ENCODE measurements at regions not wholly inside any gene's neighbourhood (a gene's known extent, or its start where the extent isn't known, plus 50 kb on each side); places are given as distances from the start of the nearest gene placed in this dataset.

DNA sequence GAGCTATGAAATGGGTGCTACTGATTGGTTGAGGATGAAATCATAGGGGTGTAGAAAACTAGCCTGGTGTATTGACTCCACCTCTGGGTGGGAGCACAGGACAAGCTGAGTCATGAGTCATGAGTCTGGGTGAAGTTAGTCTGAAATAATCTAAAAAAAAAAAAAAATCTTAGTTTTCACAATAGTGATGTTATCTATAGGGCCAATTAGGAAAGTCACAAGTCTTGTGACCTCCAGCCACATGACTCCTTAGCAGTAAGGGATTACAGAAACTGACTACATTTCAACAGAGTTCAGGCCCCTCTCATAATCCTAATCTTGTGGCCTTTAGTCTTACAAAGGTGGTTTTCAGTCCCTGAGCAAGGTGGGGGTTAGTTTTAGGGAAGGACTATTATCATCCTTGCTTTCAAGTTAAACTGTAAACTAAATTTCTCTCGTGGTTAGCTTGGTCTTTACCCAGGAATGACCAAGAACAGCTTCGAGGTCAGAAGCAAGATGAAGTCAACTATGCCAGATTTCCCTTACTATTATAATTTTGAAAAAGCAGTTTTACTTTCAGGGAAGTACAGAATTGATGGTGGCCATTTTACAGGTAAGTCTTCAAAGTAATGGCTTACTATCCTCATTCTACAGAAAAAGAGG lies 338.0 kb upstream of the GYPC start:
- H3K27me3 ChIP-seq (replicated peaks; ENCODE audit: insufficient read depth, low read length): no peaks in the 10 kb centered on the region
- no peak overlapping the region for H3K4me3 ChIP-seq (ENCODE audit: low read length)
- no peak overlapping the region for H3K4me2 ChIP-seq (ENCODE audit: low read depth, low read length)
- H4K20me1 ChIP-seq (ENCODE audit: insufficient read depth, low read length): no peaks in the 10 kb centered on the region
- no peaks in the 10 kb centered on the region for H3F3A ChIP-seq (ENCODE audit: insufficient read depth, low read length)
- no peaks in the 10 kb centered on the region for H3K36me3 ChIP-seq (replicated peaks; ENCODE audit: insufficient read depth, low read length)
- TF ChIP-seq EZH2 (optimal IDR thresholded peaks at IDR 0.05; ENCODE audit: low read depth, low read length) (no peak), EZH2phosphoT487 (IDR thresholded peaks at IDR 0.05; ENCODE audit: low read length) (no peak)
- TF ChIP-seq, protein P1, sequence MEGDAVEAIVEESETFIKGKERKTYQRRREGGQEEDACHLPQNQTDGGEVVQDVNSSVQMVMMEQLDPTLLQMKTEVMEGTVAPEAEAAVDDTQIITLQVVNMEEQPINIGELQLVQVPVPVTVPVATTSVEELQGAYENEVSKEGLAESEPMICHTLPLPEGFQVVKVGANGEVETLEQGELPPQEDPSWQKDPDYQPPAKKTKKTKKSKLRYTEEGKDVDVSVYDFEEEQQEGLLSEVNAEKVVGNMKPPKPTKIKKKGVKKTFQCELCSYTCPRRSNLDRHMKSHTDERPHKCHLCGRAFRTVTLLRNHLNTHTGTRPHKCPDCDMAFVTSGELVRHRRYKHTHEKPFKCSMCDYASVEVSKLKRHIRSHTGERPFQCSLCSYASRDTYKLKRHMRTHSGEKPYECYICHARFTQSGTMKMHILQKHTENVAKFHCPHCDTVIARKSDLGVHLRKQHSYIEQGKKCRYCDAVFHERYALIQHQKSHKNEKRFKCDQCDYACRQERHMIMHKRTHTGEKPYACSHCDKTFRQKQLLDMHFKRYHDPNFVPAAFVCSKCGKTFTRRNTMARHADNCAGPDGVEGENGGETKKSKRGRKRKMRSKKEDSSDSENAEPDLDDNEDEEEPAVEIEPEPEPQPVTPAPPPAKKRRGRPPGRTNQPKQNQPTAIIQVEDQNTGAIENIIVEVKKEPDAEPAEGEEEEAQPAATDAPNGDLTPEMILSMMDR (IDR thresholded peaks at IDR 0.05; ENCODE audit: low read length): no peak
- DNase-seq: no peak
- H3K27ac ChIP-seq (ENCODE audit: low read length): no peak overlapping the region
- H3K4me1 ChIP-seq (ENCODE audit: low read length): no peaks in the 10 kb centered on the region
- no peaks in the 10 kb centered on the region for H3K79me2 ChIP-seq (ENCODE audit: low read length)
- H2AFZ ChIP-seq (ENCODE audit: low read length): no peak overlapping the region
- H3K9ac ChIP-seq (ENCODE audit: low read length): no peak overlapping the region
- H3K9me2 ChIP-seq (replicated peaks; ENCODE audit: insufficient read depth, low read length): no peaks in the 10 kb centered on the region
- H3K9me3 ChIP-seq (replicated peaks; ENCODE audit: insufficient read depth, low read length): no peaks in the 10 kb centered on the region

DNA sequence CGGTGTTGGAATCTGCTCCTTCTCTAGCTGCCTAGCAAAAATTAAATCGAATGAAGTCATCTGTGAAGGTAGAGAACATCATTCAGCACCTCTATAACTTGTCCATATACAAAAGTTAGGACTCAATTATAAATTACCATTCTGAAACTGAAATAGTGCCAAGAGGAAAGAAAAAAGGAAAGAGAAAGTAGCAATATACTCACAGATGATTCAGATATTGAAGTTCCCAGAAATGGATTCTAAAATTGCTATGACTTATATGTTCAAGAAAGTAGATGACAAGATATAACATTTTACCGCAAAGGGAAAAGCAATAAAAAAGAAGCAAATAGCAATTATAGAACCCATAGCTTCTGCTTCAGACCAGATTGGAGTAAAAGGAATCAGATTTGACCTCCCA lies 333.6 kb upstream of the GYPC start:
- H3K4me1 ChIP-seq (ENCODE audit: low read length): no peaks in the 10 kb centered on the region

DNA sequence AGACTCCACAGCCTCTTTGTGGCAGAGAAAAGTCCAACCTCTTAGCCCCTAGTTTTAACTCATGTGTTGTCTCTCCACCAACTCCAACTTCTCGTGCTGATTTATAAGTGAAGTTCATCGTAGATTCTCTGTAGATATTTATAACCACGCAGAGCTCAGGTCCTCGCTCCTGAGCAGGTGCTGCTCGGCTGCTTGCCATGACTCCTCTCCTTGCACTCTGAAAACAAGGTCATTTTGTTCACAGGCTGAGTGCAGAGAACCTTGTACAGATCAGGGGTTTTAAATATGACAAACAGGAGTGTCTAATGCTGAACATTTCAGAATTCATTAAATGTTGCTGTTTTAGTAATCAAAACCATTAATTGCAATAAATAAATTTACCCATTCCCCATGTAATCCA lies 330.8 kb upstream of the GYPC start:
- Histone ChIP-seq H2AFZ (ENCODE audit: low read length) (no peak overlapping the region), H3K4me3 (ENCODE audit: low read length) (no peak overlapping the region), H3K9me3 (replicated peaks; ENCODE audit: insufficient read depth, low read length) (no peaks in the 10 kb centered on the region), H3K4me2 (ENCODE audit: low read depth, low read length) (no peak overlapping the region), H3K36me3 (replicated peaks; ENCODE audit: insufficient read depth, low read length) (no peaks in the 10 kb centered on the region), H3K27ac (ENCODE audit: low read length) (no peak overlapping the region), H3K27me3 (replicated peaks; ENCODE audit: insufficient read depth, low read length) (no peaks in the 10 kb centered on the region), H3K4me1 (ENCODE audit: low read length) (no peaks in the 10 kb centered on the region), H3K79me2 (ENCODE audit: low read length) (no peaks in the 10 kb centered on the region), H3K9me2 (replicated peaks; ENCODE audit: insufficient read depth, low read length) (no peaks in the 10 kb centered on the region), H4K20me1 (ENCODE audit: insufficient read depth, low read length) (no peaks in the 10 kb centered on the region), H3F3A (ENCODE audit: insufficient read depth, low read length) (no peaks in the 10 kb centered on the region), H3K9ac (ENCODE audit: low read length) (no peak overlapping the region)
- DNase-seq: no peak
- TF ChIP-seq, protein P1 (IDR thresholded peaks at IDR 0.05; ENCODE audit: low read length): no peak
- TF ChIP-seq EZH2phosphoT487 (IDR thresholded peaks at IDR 0.05; ENCODE audit: low read length): no peak
- TF ChIP-seq EZH2 (optimal IDR thresholded peaks at IDR 0.05; ENCODE audit: low read depth, low read length): no peak

More for the DNA sequence above, 333.6 kb upstream of the GYPC start:
- Histone ChIP-seq H3K4me3 (ENCODE audit: low read length) (no peak overlapping the region), H3K27ac (ENCODE audit: low read length) (no peak overlapping the region), H2AFZ (ENCODE audit: low read length) (no peak overlapping the region), H3F3A (ENCODE audit: insufficient read depth, low read length) (no peaks in the 10 kb centered on the region), H4K20me1 (ENCODE audit: insufficient read depth, low read length) (no peaks in the 10 kb centered on the region), H3K27me3 (replicated peaks; ENCODE audit: insufficient read depth, low read length) (no peaks in the 10 kb centered on the region), H3K4me2 (ENCODE audit: low read depth, low read length) (no peak overlapping the region), H3K36me3 (replicated peaks; ENCODE audit: insufficient read depth, low read length) (no peaks in the 10 kb centered on the region), H3K9ac (ENCODE audit: low read length) (no peak overlapping the region), H3K9me2 (replicated peaks; ENCODE audit: insufficient read depth, low read length) (no peaks in the 10 kb centered on the region), H3K79me2 (ENCODE audit: low read length) (no peaks in the 10 kb centered on the region), H3K9me3 (replicated peaks; ENCODE audit: insufficient read depth, low read length) (no peaks in the 10 kb centered on the region)
- TF ChIP-seq, protein P1 (IDR thresholded peaks at IDR 0.05; ENCODE audit: low read length): no peak
- TF ChIP-seq EZH2 (optimal IDR thresholded peaks at IDR 0.05; ENCODE audit: low read depth, low read length) (no peak), EZH2phosphoT487 (IDR thresholded peaks at IDR 0.05; ENCODE audit: low read length) (no peak)
- DNase-seq: no peak
